ENCODE measurements at regions not wholly inside any gene's neighbourhood (a gene's known extent, or its start where the extent isn't known, plus 50 kb on each side); places are given as distances from the start of the nearest gene placed in this dataset.

- CTCF ChIA-PET: interaction anchor here (0.8 kb wide), 1 partner anchor 9 kb away, joined by 3 read pairs; no protein-coding TSS in a partner anchor
- SMC1A ChIA-PET (ENCODE audit: uncharacterized antibody, unreplicated experiment): interaction anchor here (0.5 to 1.9 kb wide), 7 partner anchors 9 to 184 kb away, joined by 3 to 12 read pairs (median 3); no protein-coding TSS in a partner anchor
- H3K4me3 ChIP-seq: no peak overlapping the region
- ATAC-seq (no peak), DNase-seq (ENCODE audit: low read depth, low spot score) (no peak), FAIRE-seq (no peak)
- no peak overlapping the region for H3K9ac ChIP-seq (ENCODE audit: control insufficient read depth, insufficient read depth, low read length)
- no peaks in the 10 kb centered on the region for H3K4me1 ChIP-seq (ENCODE audit: control insufficient read depth, insufficient read depth, low read length)
- no peak overlapping the region for H2AFZ ChIP-seq (ENCODE audit: control insufficient read depth, low read depth, low read length)
- intact Hi-C loops (cut with micrococcal nuclease; ENCODE audit: unreplicated experiment) (loop anchor here (2.0 kb wide), 1 partner anchor 78 kb away; no protein-coding TSS in a partner anchor), in situ Hi-C loops (cut with MboI) (loop anchor here (10.0 kb wide), 1 partner anchor 64 kb away; no protein-coding TSS in a partner anchor)
- no peaks in the 10 kb centered on the region for H3K79me2 ChIP-seq (ENCODE audit: control insufficient read depth, insufficient read depth, low read length)
- H3K4me2 ChIP-seq (ENCODE audit: control insufficient read depth, insufficient read depth): no peak overlapping the region
- H3K36me3 ChIP-seq (ENCODE audit: control insufficient read depth in 2 of 2, insufficient read depth in 2 of 2, low read length in 1 of 2): no peaks in the 10 kb centered on the region
- no peaks in the 10 kb centered on the region for H3K27me3 ChIP-seq (replicated peaks in 1 of 2; ENCODE audit: control insufficient read depth in 2 of 2, insufficient read depth in 2 of 2, low read length in 1 of 2)
- H3K27ac ChIP-seq (ENCODE audit: control insufficient read depth, insufficient read depth): no peak overlapping the region
- TF ChIP-seq FOXM1 (IDR thresholded peaks at IDR 0.05; ENCODE audit: low read depth, low read length) (no peak), BRCA1 (IDR thresholded peaks at IDR 0.05; ENCODE audit: low read depth, low read length) (no peak), NR2C2 (IDR thresholded peaks at IDR 0.05; ENCODE audit: borderline replicate concordance, control insufficient read depth, insufficient read length, low read depth) (no peak), RUNX3 (IDR thresholded peaks at IDR 0.05; ENCODE audit: low read length) (no peak), NBN (IDR thresholded peaks at IDR 0.05) (no peak), SMARCA5 (IDR thresholded peaks at IDR 0.05) (no peak), TCF7 (IDR thresholded peaks at IDR 0.05; ENCODE audit: borderline replicate concordance) (no peak), POLR2AphosphoS2 (IDR thresholded peaks at IDR 0.05; ENCODE audit: low read depth, low read length) (no peak), MYB (IDR thresholded peaks at IDR 0.05; ENCODE audit: borderline replicate concordance, low read depth, low read length) (no peak), HCFC1 (IDR thresholded peaks at IDR 0.05; ENCODE audit: low read length) (no peak), NFYA (IDR thresholded peaks at IDR 0.05; ENCODE audit: borderline replicate concordance, low read depth, low read length) (no peak), RFX5 (IDR thresholded peaks at IDR 0.05; ENCODE audit: low read depth, low read length) (no peak), SPI1 (IDR thresholded peaks at IDR 0.05; ENCODE audit: borderline replicate concordance, insufficient read depth, low read depth, low read length) (no peak)
- RAD21 ChIA-PET (ENCODE audit: unreplicated experiment): interaction anchor here (0.6 kb wide), 2 partner anchors 77 to 513 kb away, joined by 3 to 4 read pairs; no protein-coding TSS in a partner anchor
- H4K20me1 ChIP-seq (ENCODE audit: control insufficient read depth, insufficient read depth): no peaks in the 10 kb centered on the region
- POLR2A ChIA-PET: interaction anchor here (0.5 kb wide), 1 partner anchor 750 kb away, joined by 3 read pairs; no protein-coding TSS in a partner anchor
- WGBS (ENCODE audit: insufficient coverage, insufficient replicate concordance, low lambda C conversion rate, missing lambda C conversion rate): 0% methylated on average over 2 of the region's 2 CpGs
- no peaks in the 10 kb centered on the region for H3K9me3 ChIP-seq (replicated peaks; ENCODE audit: control insufficient read depth, insufficient read depth, low read length)
- BruUV-seq (replicated peaks): no TSS peak
Measured at GRCh38 chr16:13631213-13631767, 288.7 kb upstream of the ERCC4 start.
